ENCODE measurements at regions not wholly inside any gene's neighbourhood (a gene's known extent, or its start where the extent isn't known, plus 50 kb on each side); places are given as distances from the start of the nearest gene placed in this dataset.

DNA sequence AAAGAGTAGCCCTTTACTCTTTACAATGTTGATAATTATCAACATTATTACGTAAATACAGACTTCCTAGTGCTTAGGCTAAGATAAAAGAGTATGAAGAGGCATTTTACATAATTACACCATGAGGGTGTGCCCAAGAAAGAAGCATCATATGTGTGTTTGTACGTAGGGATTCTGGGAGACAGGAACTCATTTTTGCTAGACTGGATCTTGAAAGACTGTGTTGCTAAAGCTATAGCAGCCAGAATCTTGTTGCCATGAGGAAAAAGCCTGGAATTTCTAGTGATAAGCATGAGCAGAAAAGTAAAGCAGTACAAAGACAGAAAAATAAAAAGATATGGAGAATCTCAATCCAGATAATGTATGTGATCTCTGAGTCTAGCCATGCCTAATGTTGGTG is 72.1 kb downstream of the JRKL start:
- TF ChIP-seq, protein P1, sequence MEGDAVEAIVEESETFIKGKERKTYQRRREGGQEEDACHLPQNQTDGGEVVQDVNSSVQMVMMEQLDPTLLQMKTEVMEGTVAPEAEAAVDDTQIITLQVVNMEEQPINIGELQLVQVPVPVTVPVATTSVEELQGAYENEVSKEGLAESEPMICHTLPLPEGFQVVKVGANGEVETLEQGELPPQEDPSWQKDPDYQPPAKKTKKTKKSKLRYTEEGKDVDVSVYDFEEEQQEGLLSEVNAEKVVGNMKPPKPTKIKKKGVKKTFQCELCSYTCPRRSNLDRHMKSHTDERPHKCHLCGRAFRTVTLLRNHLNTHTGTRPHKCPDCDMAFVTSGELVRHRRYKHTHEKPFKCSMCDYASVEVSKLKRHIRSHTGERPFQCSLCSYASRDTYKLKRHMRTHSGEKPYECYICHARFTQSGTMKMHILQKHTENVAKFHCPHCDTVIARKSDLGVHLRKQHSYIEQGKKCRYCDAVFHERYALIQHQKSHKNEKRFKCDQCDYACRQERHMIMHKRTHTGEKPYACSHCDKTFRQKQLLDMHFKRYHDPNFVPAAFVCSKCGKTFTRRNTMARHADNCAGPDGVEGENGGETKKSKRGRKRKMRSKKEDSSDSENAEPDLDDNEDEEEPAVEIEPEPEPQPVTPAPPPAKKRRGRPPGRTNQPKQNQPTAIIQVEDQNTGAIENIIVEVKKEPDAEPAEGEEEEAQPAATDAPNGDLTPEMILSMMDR (IDR thresholded peaks at IDR 0.05): no peak
- TF ChIP-seq EZH2 (IDR thresholded peaks at IDR 0.05) (no peak), EZH2phosphoT487 (IDR thresholded peaks at IDR 0.05) (no peak)
